ENCODE measurements at regions not wholly inside any gene's neighbourhood (a gene's known extent, or its start where the extent isn't known, plus 50 kb on each side); places are given as distances from the start of the nearest gene placed in this dataset.

GRCh38 chr4:159685340-159686092 lies 582.6 kb downstream of the RAPGEF2 start:
- in situ Hi-C loops (cut with HindIII; ENCODE audit: low pct_unique_long_range_greater_than_20kb, low sequenced_read_pairs), result no loop called here
- intact Hi-C loops (cut with micrococcal nuclease; ENCODE audit: unreplicated experiment), result no loop called here
- ATAC-seq, result no peak

GRCh38 chr4:159689526-159689925 lies 586.6 kb downstream of the RAPGEF2 start:
- intact Hi-C loops (cut with micrococcal nuclease; ENCODE audit: unreplicated experiment), result no loop called here
- Histone ChIP-seq H3K4me3 (ENCODE audit: low read depth in 2 of 2, low read length in 2 of 2) (no peak overlapping the region), H3K27ac (ENCODE audit: low read length) (no peak overlapping the region), H3K4me1 (ENCODE audit: control insufficient read depth, insufficient read depth, low read length) (no peaks in the 10 kb centered on the region), H3K36me3 (ENCODE audit: control insufficient read depth, insufficient read depth, low read length) (no peaks in the 10 kb centered on the region), H3K9me3 (ENCODE audit: control insufficient read depth, insufficient read depth, low read depth, low read length) (no peaks in the 10 kb centered on the region), H3K27me3 (ENCODE audit: control insufficient read depth, insufficient read depth, low read length) (no peaks in the 10 kb centered on the region)
- POLR2A ChIA-PET, result no interaction called here
- ATAC-seq (no peak), DNase-seq (ENCODE audit: low read depth, low spot score) (no peak)
- CTCF ChIA-PET, result no interaction called here
- no peak for TF ChIP-seq CTCF (IDR thresholded peaks at IDR 0.05)
- TF ChIP-seq REST (IDR thresholded peaks at IDR 0.05; ENCODE audit: insufficient read depth in 1 of 2, low read depth in 2 of 2, low read length in 1 of 2), result no peak
- TF ChIP-seq SIN3A (IDR thresholded peaks at IDR 0.05; ENCODE audit: borderline replicate concordance, insufficient read depth, low read depth, low read length), result no peak
- no peak for TF ChIP-seq TCF7L2 (IDR thresholded peaks at IDR 0.05; ENCODE audit: low read depth, low read length)
- in situ Hi-C loops (cut with HindIII; ENCODE audit: low pct_unique_long_range_greater_than_20kb, low sequenced_read_pairs), result no loop called here
- BruUV-seq (replicated peaks), result no TSS peak

More at GRCh38 chr4:159685340-159686092, 582.6 kb downstream of the RAPGEF2 start:
- ChIA-PET POLR2A (no interaction called here), CTCF (no interaction called here)
- no peaks in the 10 kb centered on the region for H3K36me3 ChIP-seq (ENCODE audit: control insufficient read depth, insufficient read depth, low read length)
- no peak overlapping the region for H3K4me3 ChIP-seq (ENCODE audit: low read depth in 2 of 2, low read length in 2 of 2)
- no peaks in the 10 kb centered on the region for H3K27me3 ChIP-seq (ENCODE audit: control insufficient read depth, insufficient read depth, low read length)
- H3K27ac ChIP-seq (ENCODE audit: low read length), result no peak overlapping the region
- TF ChIP-seq REST (IDR thresholded peaks at IDR 0.05; ENCODE audit: insufficient read depth in 1 of 2, low read depth in 2 of 2, low read length in 1 of 2), result no peak
- TF ChIP-seq POLR2AphosphoS5 (IDR thresholded peaks at IDR 0.05; ENCODE audit: low read depth, low read length), result no peak
- TF ChIP-seq SIN3A (IDR thresholded peaks at IDR 0.05; ENCODE audit: borderline replicate concordance, insufficient read depth, low read depth, low read length), result no peak
- no peaks in the 10 kb centered on the region for H3K9me3 ChIP-seq (ENCODE audit: control insufficient read depth, insufficient read depth, low read depth, low read length)
- H3K4me1 ChIP-seq (ENCODE audit: control insufficient read depth, insufficient read depth, low read length), result no peaks in the 10 kb centered on the region
- no TSS peak for BruUV-seq (replicated peaks)
- DNase-seq (ENCODE audit: low read depth, low spot score), result no peak

All from Panc1 (cell line).